ENCODE measurements at regions not wholly inside any gene's neighbourhood (a gene's known extent, or its start where the extent isn't known, plus 50 kb on each side); places are given as distances from the start of the nearest gene placed in this dataset.

GRCh38 chr18:46340716-46341115 lies 236.5 kb downstream of the HAUS1 start:
- DNase-seq (ENCODE audit: extremely low read depth in 1 of 2, low read depth in 1 of 2) = no peak

DNA sequence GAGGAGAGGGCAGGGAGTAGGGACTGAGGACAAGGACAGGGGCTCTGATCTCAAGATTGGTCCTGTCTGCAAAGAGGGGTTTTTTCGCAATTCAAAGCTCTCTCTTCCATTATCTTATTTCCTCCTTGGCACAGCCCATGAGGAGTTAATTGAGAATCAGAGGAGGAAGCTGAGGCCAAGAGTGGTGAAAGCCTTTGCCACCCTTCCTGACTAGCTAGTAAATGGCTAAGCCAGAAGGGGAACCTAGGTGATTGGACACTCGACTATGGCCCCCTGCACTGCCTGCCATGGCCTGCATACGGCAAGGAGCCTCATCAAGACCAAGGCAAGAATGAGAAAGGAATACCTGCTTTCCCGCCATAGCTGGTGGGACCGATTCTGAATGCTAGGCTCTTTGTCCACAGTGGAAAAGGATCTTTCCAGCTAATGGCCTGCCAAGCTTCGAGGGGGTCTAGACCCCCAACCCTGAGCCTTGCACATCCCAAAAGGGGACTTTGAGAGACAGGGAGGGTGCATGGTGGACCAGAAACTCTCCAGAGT lies 237.9 kb downstream of the HAUS1 start:
- no peak for DNase-seq (ENCODE audit: extremely low read depth in 1 of 2, low read depth in 1 of 2)

GRCh38 chr18:46343456-46343855 lies 239.3 kb downstream of the HAUS1 start:
- no peak for DNase-seq (ENCODE audit: extremely low read depth in 1 of 2, low read depth in 1 of 2)

- peak; percentile 9 to 21 for DNase-seq (ENCODE audit: extremely low read depth in 1 of 2, low read depth in 1 of 2)
These were observed 239.8 kb downstream of the HAUS1 start for GRCh38 chr18:46343931-46344372.

GRCh38 chr18:46344416-46345180 lies 240.4 kb downstream of the HAUS1 start:
- no peak for DNase-seq (ENCODE audit: extremely low read depth in 1 of 2, low read depth in 1 of 2)

GRCh38 chr18:46345181-46345465 lies 240.9 kb downstream of the HAUS1 start:
- DNase-seq (ENCODE audit: extremely low read depth in 1 of 2, low read depth in 1 of 2) = no peak

GRCh38 chr18:46346213-46346612 lies 242.0 kb downstream of the HAUS1 start:
- DNase-seq (ENCODE audit: extremely low read depth in 1 of 2, low read depth in 1 of 2) = no peak

- DNase-seq (ENCODE audit: extremely low read depth in 1 of 2, low read depth in 1 of 2) = no peak
These were observed 242.9 kb downstream of the HAUS1 start for GRCh38 chr18:46346896-46347630.

DNA sequence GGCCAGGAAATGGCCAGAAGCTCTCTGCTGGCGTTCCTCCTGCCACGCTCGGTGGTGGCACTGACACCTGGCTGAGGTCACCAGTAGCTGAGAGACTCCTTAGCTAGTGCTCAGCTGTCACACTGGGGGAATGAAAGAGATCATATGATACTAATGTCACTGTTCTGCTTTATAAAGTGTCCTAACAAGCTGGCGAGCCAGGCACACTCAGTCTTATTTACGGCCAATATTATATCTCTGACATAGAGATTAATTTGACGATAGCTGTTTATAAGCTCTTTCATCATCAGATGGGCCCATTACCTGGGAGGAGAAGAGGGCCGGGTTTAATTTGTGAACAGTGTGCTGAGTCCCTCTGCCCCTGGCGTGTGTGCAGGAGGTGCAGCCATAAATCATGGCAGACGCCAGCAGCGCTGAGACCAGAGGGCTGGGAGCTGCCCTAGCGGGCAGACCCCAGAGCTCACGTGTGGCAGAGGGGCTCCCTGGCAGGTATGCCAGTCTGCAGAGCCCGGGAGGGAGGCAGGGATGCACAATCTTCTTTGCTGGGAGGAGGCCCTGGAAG lies 246.5 kb downstream of the HAUS1 start:
- DNase-seq (ENCODE audit: extremely low read depth in 1 of 2, low read depth in 1 of 2) = no peak

- DNase-seq (ENCODE audit: extremely low read depth in 1 of 2, low read depth in 1 of 2) = no peak
These were observed 248.5 kb downstream of the HAUS1 start for GRCh38 chr18:46352520-46353250.

DNA sequence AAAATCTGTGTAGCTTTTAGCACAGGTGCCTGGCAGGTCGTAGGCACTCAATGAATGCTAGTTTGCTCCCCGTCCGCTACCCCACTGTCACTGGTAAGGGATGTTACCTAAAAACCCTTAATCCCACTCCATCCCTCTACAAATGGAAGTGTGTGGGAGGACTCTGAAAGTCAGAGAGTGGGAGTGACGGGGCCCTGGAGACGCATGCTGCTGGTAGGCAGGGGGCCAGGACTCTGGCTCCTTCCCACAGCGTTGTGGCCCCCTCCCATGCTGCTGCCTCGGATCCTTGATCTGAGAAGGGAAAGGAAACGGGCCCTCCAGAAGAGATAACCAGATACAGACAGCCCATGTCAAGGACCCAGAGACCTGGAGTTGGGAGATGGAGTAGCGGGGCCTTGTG lies 249.3 kb downstream of the HAUS1 start:
- no peak for DNase-seq (ENCODE audit: extremely low read depth in 1 of 2, low read depth in 1 of 2)

- no peak for DNase-seq (ENCODE audit: extremely low read depth in 1 of 2, low read depth in 1 of 2)
These were observed 252.3 kb downstream of the HAUS1 start for GRCh38 chr18:46356278-46357033.

GRCh38 chr18:46360102-46360699 lies 256.0 kb downstream of the HAUS1 start:
- DNase-seq (ENCODE audit: extremely low read depth in 1 of 2, low read depth in 1 of 2) = no peak

DNA sequence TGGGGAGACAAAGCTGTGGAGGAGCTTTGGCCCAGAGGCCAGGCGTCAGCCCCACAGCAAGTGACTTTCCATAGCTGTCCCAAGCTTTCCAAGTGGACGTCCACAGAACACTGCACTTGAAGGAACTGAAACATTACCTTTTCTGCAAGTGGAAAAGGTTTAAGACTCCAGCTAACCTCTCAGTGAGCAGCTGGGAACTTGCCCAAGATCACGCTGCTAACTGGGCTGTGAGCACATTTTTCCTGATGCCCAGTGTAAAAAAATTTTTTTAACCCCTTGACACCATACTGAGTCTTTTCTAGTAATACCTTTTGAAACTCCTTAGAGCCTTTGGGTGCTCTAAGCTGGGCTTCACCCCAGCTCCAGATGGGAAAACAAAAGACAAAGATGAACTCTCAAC lies 256.7 kb downstream of the HAUS1 start:
- DNase-seq (ENCODE audit: extremely low read depth in 1 of 2, low read depth in 1 of 2) = no peak

GRCh38 chr18:46362533-46362932 lies 258.3 kb downstream of the HAUS1 start:
- no peak for DNase-seq (ENCODE audit: extremely low read depth in 1 of 2, low read depth in 1 of 2)

DNA sequence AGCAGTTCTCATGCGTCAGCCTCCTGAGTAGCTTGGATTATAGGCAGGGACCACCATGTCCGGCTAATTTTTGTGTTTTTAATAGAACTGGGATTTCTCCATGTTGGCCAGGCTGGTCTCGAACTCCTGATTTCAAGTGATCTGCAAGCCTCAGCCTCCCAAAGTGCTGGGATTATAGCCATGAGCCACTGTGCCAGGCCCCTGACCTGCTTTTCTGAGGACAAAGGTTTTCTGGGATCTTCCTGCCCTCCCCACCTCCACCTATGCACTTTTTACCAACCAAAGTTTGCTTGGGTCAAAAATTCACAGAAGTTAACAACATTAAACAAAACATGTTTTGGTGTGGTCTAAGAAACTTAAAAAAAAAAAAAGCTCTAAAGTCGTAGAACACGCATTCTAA lies 259.9 kb downstream of the HAUS1 start:
- DNase-seq (ENCODE audit: extremely low read depth in 1 of 2, low read depth in 1 of 2) = no peak

DNA sequence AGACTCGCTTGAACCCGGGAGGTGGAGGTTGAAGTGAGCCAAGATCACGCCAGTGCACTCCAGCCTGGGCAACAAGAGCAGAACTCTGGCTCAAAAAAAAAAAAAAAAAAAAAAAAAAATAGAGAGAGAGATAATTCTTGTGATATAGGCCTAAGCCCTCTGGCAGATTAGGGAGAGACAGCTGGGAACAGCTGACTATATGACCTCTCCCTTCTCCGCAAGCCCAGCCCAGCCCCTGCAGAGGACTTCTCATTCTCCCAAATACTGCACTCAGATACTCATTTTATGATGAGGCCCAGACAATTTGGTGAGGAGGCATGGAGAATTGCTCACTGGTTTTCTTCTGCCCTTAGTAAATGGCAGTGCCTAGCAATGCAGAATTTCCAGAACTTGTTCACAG lies 262.0 kb downstream of the HAUS1 start:
- no peak for DNase-seq (ENCODE audit: extremely low read depth in 1 of 2, low read depth in 1 of 2)

- no peak for DNase-seq (ENCODE audit: extremely low read depth in 1 of 2, low read depth in 1 of 2)
These were observed 262.7 kb downstream of the HAUS1 start for GRCh38 chr18:46366751-46367376.

- DNase-seq (ENCODE audit: extremely low read depth in 1 of 2, low read depth in 1 of 2) = no peak
These were observed 265.1 kb downstream of the HAUS1 start for GRCh38 chr18:46369323-46369722.

- no peak for DNase-seq (ENCODE audit: extremely low read depth in 1 of 2, low read depth in 1 of 2)
These were observed 266.7 kb downstream of the HAUS1 start for GRCh38 chr18:46370898-46371297.
